Caco-2 (cell line): ENCODE measurements at regions not wholly inside any gene's neighbourhood (a gene's known extent, or its start where the extent isn't known, plus 50 kb on each side); places are given as distances from the start of the nearest gene placed in this dataset.
"Not testable (repeated sequence)": the region's sequence is repeated elsewhere in the genome, so short reads cannot be mapped to it uniquely, and the experiment has no call there.

Experiments
- BruUV-seq: library from RNA; stranded (reverse); fragments of 400-500 nt; replicated peaks from 2 replicates; lab custom pipeline; 2021; lab: Mats Ljungman, UMichigan
- CTCF ChIA-PET: fragments of 300-600 bp; sonication (Branson Sonifier 250); formaldehyde crosslinking; loops from one replicate; lab custom pipeline; 2022; ENCODE audit warnings: antibody characterized with exemption; lab: Charles Lee
- POLR2A ChIA-PET: fragments of 300-600 bp; sonication (Branson Sonifier 250); formaldehyde crosslinking; loops from one replicate; lab custom pipeline; 2022; ENCODE audit warnings: antibody characterized with exemption; lab: Charles Lee
- DNase-seq, 2 experiments: peaks; one replicate each; pipeline versions ENCODE4 v3.0.0 to v3.0.0-alpha.2; 2020 to 2022
- H3K27me3 ChIP-seq: replicated peaks from 2 replicates; pipeline ENCODE4 v1.6.0; 2011; ENCODE audit warnings: low read length; ENCODE audit not compliant: control insufficient read depth, insufficient read depth
- H3K36me3 ChIP-seq: 2 replicates; pipeline ENCODE4 v1.5.1; 2011; ENCODE audit warnings: low read length; ENCODE audit not compliant: control insufficient read depth, insufficient read depth
- H3K4me1 ChIP-seq: fragments of 250-450 bp; sonication (Bioruptor Pico); 2 replicates; pipeline ENCODE4 v1.5.1; 2020; ENCODE audit warnings: mild to moderate bottlenecking
- H3K4me3 ChIP-seq: 2 replicates; pipeline ENCODE4 v1.5.1; 2011; ENCODE audit warnings: low read depth, mild to moderate bottlenecking, control low read depth, low read length
- H3K9me3 ChIP-seq: fragments of 250-450 bp; sonication (Bioruptor Pico); 2 replicates; pipeline ENCODE4 v1.5.1; 2020; ENCODE audit warnings: mild to moderate bottlenecking, moderate library complexity
- H3K27ac Mint-ChIP-seq: one replicate; pipeline ENCODE4 v1.8.0; 2022; ENCODE audit warnings: mixed read lengths; ENCODE audit not compliant: unreplicated experiment
- H3K27me3 Mint-ChIP-seq: one replicate; pipeline ENCODE4 v1.8.0; 2022; ENCODE audit warnings: mixed read lengths; ENCODE audit not compliant: insufficient read depth, unreplicated experiment
- H3K36me3 Mint-ChIP-seq: one replicate; pipeline ENCODE4 v1.8.0; 2022; ENCODE audit warnings: mild to moderate bottlenecking, mixed read lengths; ENCODE audit not compliant: insufficient read depth, unreplicated experiment
- H3K4me1 Mint-ChIP-seq: one replicate; pipeline ENCODE4 v1.8.0; 2022; ENCODE audit warnings: low read depth, mixed read lengths; ENCODE audit not compliant: unreplicated experiment
- H3K4me3 Mint-ChIP-seq: one replicate; pipeline ENCODE4 v1.8.0; 2022; ENCODE audit warnings: mild to moderate bottlenecking, moderate library complexity, mixed read lengths; ENCODE audit not compliant: unreplicated experiment
- H3K9me3 Mint-ChIP-seq: one replicate; pipeline ENCODE4 v1.8.0; 2022; ENCODE audit warnings: mixed read lengths; ENCODE audit not compliant: unreplicated experiment
- CTCF ChIP-seq, 2 experiments: fragments of 200-600 bp in 1 of 2; IDR thresholded peaks; 1 replicate in 1 of 2; 2 replicates in 1 of 2; pipeline versions ENCODE4 v1.5.1 to v1.8.0; 2011 to 2022; ENCODE audit warnings: antibody characterized with exemption in 1 of 2, control low read depth in 1 of 2, inconsistent platforms in 1 of 2, low read depth in 1 of 2, low read length in 1 of 2, mild to moderate bottlenecking in 1 of 2, moderate library complexity in 1 of 2; ENCODE audit not compliant: insufficient read depth in 1 of 2, severe bottlenecking in 1 of 2, unreplicated experiment in 1 of 2
- intact Hi-C: fragments of 100-400 bp; cut with micrococcal nuclease; formaldehyde crosslinking; loops from one replicate; pipeline ENCODE4 v1.10.0; 2022; ENCODE audit not compliant: unreplicated experiment

GRCh38 chr16:7236824-7237410, 95.7 kb upstream of the RBFOX1 start:
- Mint-ChIP-seq H3K36me3 (no peaks in the 10 kb centered on the region), H3K9me3 (no peaks in the 10 kb centered on the region), H3K4me3 (no peak overlapping the region), H3K27ac (no peak overlapping the region), H3K4me1 (no peaks in the 10 kb centered on the region), H3K27me3 (peaks cover 17% of the 10 kb centered on the region)
- ChIA-PET CTCF (no interaction called here), POLR2A (no interaction called here)
- TF ChIP-seq CTCF (IDR thresholded peaks at IDR 0.05; ENCODE audit: insufficient read depth in 1 of 2, low read depth in 1 of 2, low read length in 1 of 2, severe bottlenecking in 1 of 2, unreplicated experiment in 1 of 2): no peak
- no peak for DNase-seq
- H3K36me3 ChIP-seq: no peaks in the 10 kb centered on the region
- no peak overlapping the region for H3K4me3 ChIP-seq
- H3K4me1 ChIP-seq: no peaks in the 10 kb centered on the region
- intact Hi-C loops: no loop called here
- BruUV-seq: no TSS peak
- H3K9me3 ChIP-seq: no peaks in the 10 kb centered on the region
- H3K27me3 ChIP-seq: no peaks in the 10 kb centered on the region

- no TSS peak for BruUV-seq
- CTCF ChIA-PET: no interaction called here
- Mint-ChIP-seq H3K27ac (no peak overlapping the region), H3K4me3 (no peak overlapping the region), H3K27me3 (peaks cover 20% of the 10 kb centered on the region), H3K9me3 (no peaks in the 10 kb centered on the region), H3K4me1 (no peaks in the 10 kb centered on the region), H3K36me3 (no peaks in the 10 kb centered on the region)
- H3K4me1 ChIP-seq: no peaks in the 10 kb centered on the region
- no peaks in the 10 kb centered on the region for H3K36me3 ChIP-seq
- TF ChIP-seq CTCF (IDR thresholded peaks at IDR 0.05; ENCODE audit: insufficient read depth in 1 of 2, low read depth in 1 of 2, low read length in 1 of 2, severe bottlenecking in 1 of 2, unreplicated experiment in 1 of 2): no peak
- DNase-seq: no peak
- H3K27me3 ChIP-seq: no peaks in the 10 kb centered on the region
- no peaks in the 10 kb centered on the region for H3K9me3 ChIP-seq
- intact Hi-C loops: no loop called here
- POLR2A ChIA-PET: no interaction called here
- H3K4me3 ChIP-seq: no peak overlapping the region
Measured at GRCh38 chr16:7233975-7234374, 98.7 kb upstream of the RBFOX1 start.

- BruUV-seq: no TSS peak
- Mint-ChIP-seq H3K9me3 (no peaks in the 10 kb centered on the region), H3K4me3 (no peak overlapping the region), H3K4me1 (peaks cover 7% of the 10 kb centered on the region), H3K36me3 (no peaks in the 10 kb centered on the region), H3K27me3 (peaks cover 18% of the 10 kb centered on the region), H3K27ac (no peak overlapping the region)
- no peaks in the 10 kb centered on the region for H3K27me3 ChIP-seq
- CTCF ChIA-PET: no interaction called here
- POLR2A ChIA-PET: no interaction called here
- H3K4me1 ChIP-seq: no peaks in the 10 kb centered on the region
- H3K36me3 ChIP-seq: no peaks in the 10 kb centered on the region
- H3K4me3 ChIP-seq: no peak overlapping the region
- H3K9me3 ChIP-seq: no peaks in the 10 kb centered on the region
- no peak for DNase-seq
- intact Hi-C loops: no loop called here
- no peak for TF ChIP-seq CTCF (IDR thresholded peaks at IDR 0.05; ENCODE audit: insufficient read depth in 1 of 2, low read depth in 1 of 2, low read length in 1 of 2, severe bottlenecking in 1 of 2, unreplicated experiment in 1 of 2)
Measured at GRCh38 chr16:7231762-7232161, 100.9 kb upstream of the RBFOX1 start.

GRCh38 chr16:7229433-7230218, 103.0 kb upstream of the RBFOX1 start:
- BruUV-seq, H3K4me1 Mint-ChIP-seq, H3K27me3 ChIP-seq, intact Hi-C loops, H3K4me3 Mint-ChIP-seq, CTCF ChIA-PET, H3K4me3 ChIP-seq, H3K9me3 ChIP-seq, H3K4me1 ChIP-seq, DNase-seq, POLR2A ChIA-PET, H3K36me3 ChIP-seq, H3K9me3 Mint-ChIP-seq, H3K27ac Mint-ChIP-seq, H3K36me3 Mint-ChIP-seq: not testable (repeated sequence)
- H3K27me3 Mint-ChIP-seq: peaks cover 18% of the 10 kb centered on the region
